CD4-positive, alpha-beta T cell (primary cell): ENCODE measurements at regions not wholly inside any gene's neighbourhood (a gene's known extent, or its start where the extent isn't known, plus 50 kb on each side); places are given as distances from the start of the nearest gene placed in this dataset.

Experiments used
- ATAC-seq: fragments of 200-7000 bp; cut with Tn5 transposase; one replicate; pipeline ENCODE4 v1.10.0; 2022; ENCODE audit warnings: mild to moderate bottlenecking; ENCODE audit not compliant: poor library complexity
- CTCF ChIA-PET: fragments of 350-600 bp; sonication (Branson Sonifier 250); formaldehyde crosslinking; loops from one replicate; lab custom pipeline; 2021; ENCODE audit warnings: antibody characterized with exemption, inconsistent platforms; lab: Charles Lee
- POLR2A ChIA-PET: fragments of 350-600 bp; sonication (Branson Sonifier 250); formaldehyde crosslinking; loops from one replicate; lab custom pipeline; 2021; ENCODE audit warnings: antibody characterized with exemption, inconsistent platforms; lab: Charles Lee
- DNase-seq, 14 experiments: peaks; one replicate each; pipeline ENCODE4 v3.0.0-alpha.2; 2013 to 2020; ENCODE audit warnings: mixed read lengths in 2 of 14
- H3K27ac ChIP-seq, 2 donors: one replicate each; pipeline versions ENCODE4 v1.5.1 to v1.7.0; 2013; ENCODE audit warnings: low read length in 2 of 2, low read depth in 1 of 2, mild to moderate bottlenecking in 1 of 2
- H3K27me3 ChIP-seq, 2 experiments: 1 replicate in 1 of 2; 2 replicates in 1 of 2; pipeline versions ENCODE4 v1.6.1 to v1.7.0; 2013; ENCODE audit warnings: low read length in 2 of 2, control low read depth in 1 of 2, mild to moderate bottlenecking in 1 of 2, moderate library complexity in 1 of 2; ENCODE audit not compliant: insufficient read depth in 2 of 2, control insufficient read depth in 1 of 2
- H3K36me3 ChIP-seq: one replicate; pipeline ENCODE4 v1.6.1; 2013; ENCODE audit warnings: low read length, control low read depth; ENCODE audit not compliant: insufficient read depth
- H3K4me1 ChIP-seq: one replicate; pipeline ENCODE4 v1.6.1; 2013; ENCODE audit warnings: low read length, control low read depth; ENCODE audit not compliant: insufficient read depth
- H3K4me3 ChIP-seq: one replicate; pipeline ENCODE4 v1.5.1; 2013; ENCODE audit warnings: mild to moderate bottlenecking, low read length, moderate library complexity
- H3K9me3 ChIP-seq, 2 experiments: 1 replicate in 1 of 2; 2 replicates in 1 of 2; pipeline versions ENCODE4 v1.6.1 to v1.7.0; 2013; ENCODE audit warnings: low read length in 2 of 2, mild to moderate bottlenecking in 2 of 2, control low read depth in 1 of 2, moderate library complexity in 1 of 2; ENCODE audit not compliant: control insufficient read depth in 1 of 2, insufficient read depth in 1 of 2
- H3K27ac Mint-ChIP-seq: one replicate; pipeline ENCODE4 v1.8.0; 2020; ENCODE audit warnings: mixed read lengths
- H3K27me3 Mint-ChIP-seq: one replicate; pipeline ENCODE4 v1.8.0; 2021; ENCODE audit warnings: mixed read lengths
- H3K36me3 Mint-ChIP-seq: one replicate; pipeline ENCODE4 v1.8.0; 2021; ENCODE audit warnings: low read depth, mixed read lengths
- H3K4me1 Mint-ChIP-seq: one replicate; pipeline ENCODE4 v1.8.0; 2021; ENCODE audit warnings: low read depth, mixed read lengths
- H3K4me3 Mint-ChIP-seq: one replicate; pipeline ENCODE4 v1.8.0; 2020; ENCODE audit warnings: mild to moderate bottlenecking, mixed read lengths
- H3K9me3 Mint-ChIP-seq: one replicate; pipeline ENCODE4 v1.8.0; 2020; ENCODE audit warnings: mixed read lengths
- intact Hi-C, 2 experiments: fragments of 100-400 bp; cut with DNase I in 1 of 2; cut with micrococcal nuclease in 1 of 2; formaldehyde crosslinking; loops; one replicate each; pipeline versions ENCODE4 v1.15.1 to v1.9.0; 2023 to 2025; cut with DNase I, micrococcal nuclease
- TF ChIP-seq, protein P1 (sequence below): fragments of 200-600 bp; IDR thresholded peaks from one replicate; pipeline ENCODE4 v1.8.0; 2022; ENCODE audit warnings: antibody characterized with exemption, mild to moderate bottlenecking

DNA sequence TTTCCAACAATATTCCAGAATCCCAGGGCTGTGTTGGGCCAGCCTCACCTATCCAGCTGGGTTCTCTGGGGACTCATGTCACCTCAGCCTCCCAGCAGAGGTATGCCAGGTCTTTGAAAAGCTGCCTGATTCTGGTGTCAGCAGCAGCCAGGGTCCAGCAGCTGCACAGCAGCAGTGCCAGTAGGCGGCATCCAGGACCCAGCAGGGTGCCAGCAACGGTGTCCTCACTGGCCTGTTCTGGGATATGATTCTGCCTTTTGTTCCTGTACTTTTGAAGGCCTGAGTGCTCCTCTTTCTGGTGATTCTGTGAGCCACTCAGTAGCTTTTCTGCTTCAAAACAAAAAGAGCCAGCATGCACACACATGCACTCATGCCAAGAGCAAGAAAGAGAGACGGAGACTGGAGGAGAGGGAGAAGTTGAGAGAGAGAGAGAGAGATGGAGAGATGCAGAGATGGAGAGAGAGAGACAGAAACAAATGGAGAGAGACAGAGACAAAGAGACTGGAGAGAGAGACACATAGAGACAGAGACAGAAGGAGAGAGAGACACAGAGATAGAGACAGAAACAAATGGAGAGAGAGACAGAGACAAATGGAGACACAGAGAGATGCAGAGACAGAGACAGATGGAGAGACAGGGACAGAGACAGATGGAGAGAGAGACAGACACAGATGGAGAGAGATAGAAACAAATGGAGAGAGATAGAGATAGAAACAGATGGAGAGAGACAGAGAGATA lies 205.7 kb downstream of the UACA start:
- H3K27ac Mint-ChIP-seq, result no peak overlapping the region
- peaks cover 2% of the 10 kb centered on the region for H3K4me1 Mint-ChIP-seq
- peak in 1 of 14 experiments; percentile 9 for DNase-seq
- Histone ChIP-seq H3K27me3 (no peaks in the 10 kb centered on the region), H3K36me3 (no peaks in the 10 kb centered on the region), H3K9me3 (no peaks in the 10 kb centered on the region), H3K4me3 (peak overlapping the region; percentile 53), H3K4me1 (peaks cover 69% of the 10 kb centered on the region), H3K27ac (no peak overlapping the region)
- H3K36me3 Mint-ChIP-seq, result no peaks in the 10 kb centered on the region
- ATAC-seq, result no peak
- ChIA-PET CTCF (no interaction called here), POLR2A (interaction anchor here (0.8 to 6.5 kb wide), 5 partner anchors 12 to 1105 kb away, joined by 4 to 83 read pairs (median 9); partner anchors contain the start of gene RPLP1)
- TF ChIP-seq, protein P1, sequence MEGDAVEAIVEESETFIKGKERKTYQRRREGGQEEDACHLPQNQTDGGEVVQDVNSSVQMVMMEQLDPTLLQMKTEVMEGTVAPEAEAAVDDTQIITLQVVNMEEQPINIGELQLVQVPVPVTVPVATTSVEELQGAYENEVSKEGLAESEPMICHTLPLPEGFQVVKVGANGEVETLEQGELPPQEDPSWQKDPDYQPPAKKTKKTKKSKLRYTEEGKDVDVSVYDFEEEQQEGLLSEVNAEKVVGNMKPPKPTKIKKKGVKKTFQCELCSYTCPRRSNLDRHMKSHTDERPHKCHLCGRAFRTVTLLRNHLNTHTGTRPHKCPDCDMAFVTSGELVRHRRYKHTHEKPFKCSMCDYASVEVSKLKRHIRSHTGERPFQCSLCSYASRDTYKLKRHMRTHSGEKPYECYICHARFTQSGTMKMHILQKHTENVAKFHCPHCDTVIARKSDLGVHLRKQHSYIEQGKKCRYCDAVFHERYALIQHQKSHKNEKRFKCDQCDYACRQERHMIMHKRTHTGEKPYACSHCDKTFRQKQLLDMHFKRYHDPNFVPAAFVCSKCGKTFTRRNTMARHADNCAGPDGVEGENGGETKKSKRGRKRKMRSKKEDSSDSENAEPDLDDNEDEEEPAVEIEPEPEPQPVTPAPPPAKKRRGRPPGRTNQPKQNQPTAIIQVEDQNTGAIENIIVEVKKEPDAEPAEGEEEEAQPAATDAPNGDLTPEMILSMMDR, result no peak
- no peak overlapping the region for H3K4me3 Mint-ChIP-seq
- H3K9me3 Mint-ChIP-seq, result no peaks in the 10 kb centered on the region
- H3K27me3 Mint-ChIP-seq, result no peaks in the 10 kb centered on the region
- intact Hi-C loops, result loop anchor here in 1 of 2 experiments (5.0 to 10.0 kb wide), 4 partner anchors 35 to 1090 kb away; no protein-coding TSS in a partner anchor

DNA sequence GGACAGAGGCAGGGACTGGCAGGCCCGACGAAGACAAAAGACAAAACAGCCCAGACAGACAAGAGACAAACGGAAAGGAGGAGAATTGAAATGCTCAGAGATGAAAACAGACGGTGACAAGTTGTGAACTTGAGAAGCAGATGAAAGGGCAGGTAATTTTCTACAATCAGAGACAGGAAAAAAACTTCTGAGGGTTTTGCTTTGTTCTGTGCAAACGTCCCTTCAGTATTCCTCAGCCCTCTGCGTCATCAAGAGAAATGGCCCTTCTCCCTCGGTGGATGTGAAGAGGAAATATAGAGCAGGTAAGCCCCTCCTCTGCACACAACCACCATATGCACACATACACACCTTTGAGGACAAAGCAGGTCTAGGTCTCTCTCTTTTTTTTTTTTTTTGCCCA lies 206.6 kb downstream of the UACA start:
- Mint-ChIP-seq H3K27ac (no peak overlapping the region), H3K27me3 (no peaks in the 10 kb centered on the region), H3K9me3 (no peaks in the 10 kb centered on the region), H3K4me1 (no peaks in the 10 kb centered on the region), H3K36me3 (no peaks in the 10 kb centered on the region), H3K4me3 (no peak overlapping the region)
- Histone ChIP-seq H3K36me3 (no peaks in the 10 kb centered on the region), H3K27me3 (no peaks in the 10 kb centered on the region), H3K9me3 (no peaks in the 10 kb centered on the region), H3K4me1 (peaks cover 65% of the 10 kb centered on the region), H3K27ac (peak overlapping the region in 1 of 2 donors; percentile 53), H3K4me3 (no peak overlapping the region)
- POLR2A ChIA-PET, result interaction anchor here (1.1 to 6.5 kb wide), 5 partner anchors 11 to 64 kb away, joined by 3 to 83 read pairs (median 4); no protein-coding TSS in a partner anchor
- intact Hi-C loops, result loop anchor here in 1 of 2 experiments (5.0 to 10.0 kb wide), 4 partner anchors 34 to 1089 kb away; no protein-coding TSS in a partner anchor
- peak; percentile 45 for ATAC-seq
- CTCF ChIA-PET, result no interaction called here
- peak in 4 of 14 experiments; percentile 13 to 61 (median 30) for DNase-seq
- TF ChIP-seq, protein P1, result no peak

DNA sequence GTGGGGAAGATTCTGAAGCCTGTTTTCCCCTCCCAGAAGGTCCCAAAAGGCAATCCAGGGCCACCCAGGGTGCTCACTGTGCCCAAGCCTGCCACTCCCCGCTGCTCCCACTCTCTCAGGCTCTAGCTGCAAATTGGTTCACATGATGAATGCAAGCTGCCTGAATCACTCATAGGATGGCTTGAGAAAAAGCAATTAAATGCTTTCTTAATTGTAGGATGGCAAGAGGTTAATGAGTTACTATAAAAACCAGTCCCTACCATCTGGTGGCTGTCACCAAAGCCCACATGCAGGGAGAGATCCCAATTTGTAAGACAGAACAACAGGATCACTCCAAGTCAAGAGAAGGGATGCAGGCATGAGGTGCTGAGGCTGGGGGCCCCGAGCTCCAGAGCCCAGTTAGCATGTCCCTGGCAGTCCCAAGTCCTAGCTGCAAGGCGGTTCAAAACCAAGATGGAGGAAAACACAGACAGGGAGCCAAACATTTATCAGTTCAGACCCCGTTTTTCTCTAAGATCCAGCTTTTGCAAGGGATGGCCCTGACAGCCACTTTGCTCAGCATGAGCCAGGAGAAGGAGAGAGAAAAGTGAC lies 207.1 kb downstream of the UACA start:
- Histone ChIP-seq H3K9me3 (no peaks in the 10 kb centered on the region), H3K27ac (peak overlapping the region in 1 of 2 donors; percentile 53), H3K4me1 (peaks cover 60% of the 10 kb centered on the region), H3K27me3 (no peaks in the 10 kb centered on the region), H3K36me3 (no peaks in the 10 kb centered on the region), H3K4me3 (no peak overlapping the region)
- TF ChIP-seq, protein P1, result no peak
- intact Hi-C loops, result loop anchor here in 1 of 2 experiments (5.0 to 10.0 kb wide), 4 partner anchors 34 to 1089 kb away; no protein-coding TSS in a partner anchor
- DNase-seq (no peak), ATAC-seq (no peak)
- ChIA-PET CTCF (no interaction called here), POLR2A (interaction anchor here (1.1 to 6.5 kb wide), 5 partner anchors 11 to 64 kb away, joined by 3 to 83 read pairs (median 4); no protein-coding TSS in a partner anchor)
- no peaks in the 10 kb centered on the region for H3K36me3 Mint-ChIP-seq
- H3K27ac Mint-ChIP-seq, result no peak overlapping the region
- H3K27me3 Mint-ChIP-seq, result no peaks in the 10 kb centered on the region
- H3K4me3 Mint-ChIP-seq, result no peak overlapping the region
- no peaks in the 10 kb centered on the region for H3K4me1 Mint-ChIP-seq
- no peaks in the 10 kb centered on the region for H3K9me3 Mint-ChIP-seq
